ENCODE measurements at regions not wholly inside any gene's neighbourhood (a gene's known extent, or its start where the extent isn't known, plus 50 kb on each side); places are given as distances from the start of the nearest gene placed in this dataset.

GRCh38 chr1:222045786-222046185, 303.9 kb upstream of the DUSP10 start:
- TF ChIP-seq, protein P1, sequence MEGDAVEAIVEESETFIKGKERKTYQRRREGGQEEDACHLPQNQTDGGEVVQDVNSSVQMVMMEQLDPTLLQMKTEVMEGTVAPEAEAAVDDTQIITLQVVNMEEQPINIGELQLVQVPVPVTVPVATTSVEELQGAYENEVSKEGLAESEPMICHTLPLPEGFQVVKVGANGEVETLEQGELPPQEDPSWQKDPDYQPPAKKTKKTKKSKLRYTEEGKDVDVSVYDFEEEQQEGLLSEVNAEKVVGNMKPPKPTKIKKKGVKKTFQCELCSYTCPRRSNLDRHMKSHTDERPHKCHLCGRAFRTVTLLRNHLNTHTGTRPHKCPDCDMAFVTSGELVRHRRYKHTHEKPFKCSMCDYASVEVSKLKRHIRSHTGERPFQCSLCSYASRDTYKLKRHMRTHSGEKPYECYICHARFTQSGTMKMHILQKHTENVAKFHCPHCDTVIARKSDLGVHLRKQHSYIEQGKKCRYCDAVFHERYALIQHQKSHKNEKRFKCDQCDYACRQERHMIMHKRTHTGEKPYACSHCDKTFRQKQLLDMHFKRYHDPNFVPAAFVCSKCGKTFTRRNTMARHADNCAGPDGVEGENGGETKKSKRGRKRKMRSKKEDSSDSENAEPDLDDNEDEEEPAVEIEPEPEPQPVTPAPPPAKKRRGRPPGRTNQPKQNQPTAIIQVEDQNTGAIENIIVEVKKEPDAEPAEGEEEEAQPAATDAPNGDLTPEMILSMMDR (IDR thresholded peaks at IDR 0.05; ENCODE audit: low read depth, low read length): no peak
- TF ChIP-seq EZH2phosphoT487 (IDR thresholded peaks at IDR 0.05; ENCODE audit: low read depth): no peak
